HepG2 (cell line): ENCODE measurements at regions not wholly inside any gene's neighbourhood (a gene's known extent, or its start where the extent isn't known, plus 50 kb on each side); places are given as distances from the start of the nearest gene placed in this dataset.

Experiments
- ATAC-seq: fragments of 200-7000 bp; cut with Tn5 transposase; 3 replicates; pipeline ENCODE4 v1.9.1; 2020; ENCODE audit warnings: mild to moderate bottlenecking, moderate library complexity
- BruUV-seq: library from RNA; stranded (reverse); fragments of 400-500 nt; replicated peaks from 2 replicates; lab custom pipeline; 2021; lab: Mats Ljungman, UMichigan
- CTCF ChIA-PET: fragments of 300-600 bp; formaldehyde crosslinking; extraction: SDS; loops from one replicate; lab custom pipeline; 2021; ENCODE audit warnings: low total read pairs, inconsistent platforms, low intra/inter-chr PET ratio; lab: Yijun Ruan, JAX
- POLR2A ChIA-PET: fragments of 350-600 bp; sonication (Branson Sonifier 250); formaldehyde crosslinking; loops from one replicate; lab custom pipeline; 2020; ENCODE audit warnings: antibody characterized with exemption, inconsistent platforms; lab: Yijun Ruan, JAX
- DNase-seq: peaks from one replicate; pipeline ENCODE4 v3.0.0-alpha.2; 2015; ENCODE audit warnings: low spot score
- FAIRE-seq: peaks from 3 replicates; lab custom pipeline; 2011; peaks lifted over from hg19 to GRCh38; lab: Jason Lieb, UNC
- H2AFZ ChIP-seq: one replicate; pipeline ENCODE4 v1.6.1; 2011; ENCODE audit warnings: low read length, inconsistent platforms
- H3K27ac ChIP-seq: fragments of 300-600 bp; 3 replicates; pipeline ENCODE4 v1.8.0; 2011; ENCODE audit warnings: mixed run types, mild to moderate bottlenecking, mixed read lengths, low read length, inconsistent platforms; ENCODE audit not compliant: insufficient read depth; ENCODE audit errors: extremely low read length
- H3K27me3 ChIP-seq, 2 experiments: fragments of 200-600 bp in 1 of 2; 2 replicates in 1 of 2; 3 replicates in 1 of 2; pipeline versions ENCODE4 v1.6.0 to v1.8.0; 2011; ENCODE audit warnings: low read length in 2 of 2, mild to moderate bottlenecking in 2 of 2, moderate library complexity in 2 of 2, inconsistent platforms in 1 of 2; ENCODE audit not compliant: insufficient read depth in 2 of 2, control insufficient read depth in 1 of 2
- H3K36me3 ChIP-seq, 2 experiments: fragments of 200-600 bp in 1 of 2; replicated peaks in 1 of 2; 2 replicates in 1 of 2; 3 replicates in 1 of 2; pipeline versions ENCODE4 v1.5.1 to v1.8.0; 2011; ENCODE audit warnings: low read length in 2 of 2, inconsistent platforms in 1 of 2; ENCODE audit not compliant: insufficient read depth in 2 of 2, control insufficient read depth in 1 of 2
- H3K4me1 ChIP-seq: 2 replicates; pipeline ENCODE4 v1.5.1; 2012; ENCODE audit warnings: low read length, inconsistent platforms; ENCODE audit not compliant: insufficient read depth
- H3K4me2 ChIP-seq: 2 replicates; pipeline ENCODE4 v1.6.0; 2011; ENCODE audit warnings: low read depth, low read length, inconsistent platforms
- H3K4me3 ChIP-seq, 3 experiments: fragments of 200-600 bp in 1 of 3; sonication (generic), shearing (Covaris generic) in 1 of 3; replicated peaks in 1 of 3; 2 replicates each; pipeline ENCODE4 v1.5.1; 2011 to 2016; ENCODE audit warnings: low read length in 3 of 3, inconsistent platforms in 2 of 3, low read depth in 2 of 3, mild to moderate bottlenecking in 2 of 3, control low read depth in 1 of 3, mixed read lengths in 1 of 3; ENCODE audit not compliant: insufficient read depth in 1 of 3
- H3K79me2 ChIP-seq: one replicate; pipeline ENCODE4 v1.6.1; 2011; ENCODE audit warnings: low read length, inconsistent platforms; ENCODE audit not compliant: insufficient read depth
- H3K9ac ChIP-seq: 2 replicates; pipeline ENCODE4 v1.6.0; 2011; ENCODE audit warnings: mild to moderate bottlenecking, low read depth, low read length, inconsistent platforms; ENCODE audit not compliant: insufficient read depth
- H3K9me3 ChIP-seq: 2 replicates; pipeline ENCODE4 v1.5.1; 2012; ENCODE audit warnings: mild to moderate bottlenecking, low read length
- H4K20me1 ChIP-seq: 2 replicates; pipeline ENCODE4 v1.6.0; 2011; ENCODE audit warnings: inconsistent platforms, mild to moderate bottlenecking, low read length, moderate library complexity; ENCODE audit not compliant: insufficient read depth
- CBFB ChIP-seq: sonication (generic); formaldehyde crosslinking; IDR thresholded peaks from 2 replicates; pipeline ENCODE4 v1.4.0; 2020; ENCODE audit warnings: missing genetic modification reagents
- DDIT3 ChIP-seq: sonication (generic); formaldehyde crosslinking; IDR thresholded peaks from 2 replicates; pipeline ENCODE4 v1.4.0; 2020; ENCODE audit warnings: mild to moderate bottlenecking, missing genetic modification reagents
- PAF1 ChIP-seq: IDR thresholded peaks from 2 replicates; pipeline ENCODE4 v1.6.1; 2016; ENCODE audit warnings: missing genetic modification reagents, missing compliant biosample characterization
- SRSF1 ChIP-seq: fragments of 200-400 bp; formaldehyde crosslinking; optimal IDR thresholded peaks from 2 replicates; pipeline ENCODE3; 2017; ENCODE audit warnings: mild to moderate bottlenecking, low read depth, low read length, moderate library complexity
- STAG1 ChIP-seq: sonication (generic); formaldehyde crosslinking; IDR thresholded peaks from 2 replicates; pipeline ENCODE4 v1.4.0; 2020; ENCODE audit warnings: missing genetic modification reagents
- TBL1XR1 ChIP-seq: fragments of 150-350 bp; IDR thresholded peaks from 2 replicates; pipeline ENCODE4 v1.6.1; 2014; ENCODE audit warnings: borderline replicate concordance, low read length; ENCODE audit not compliant: partially characterized antibody
- TMF1 ChIP-seq: sonication (generic); formaldehyde crosslinking; IDR thresholded peaks from 2 replicates; pipeline ENCODE4 v1.8.1; 2022; ENCODE audit warnings: low read depth, missing genetic modification reagents
- ZBTB49 ChIP-seq: sonication (generic); formaldehyde crosslinking; IDR thresholded peaks from 2 replicates; pipeline ENCODE4 v1.4.0; 2020; ENCODE audit warnings: missing genetic modification reagents, borderline replicate concordance
- ZEB1 ChIP-seq: IDR thresholded peaks from 2 replicates; pipeline ENCODE4 v1.6.1; 2012; ENCODE audit warnings: mild to moderate bottlenecking, low read depth, inconsistent platforms; ENCODE audit not compliant: insufficient replicate concordance
- ZHX1 ChIP-seq: sonication (generic); formaldehyde crosslinking; IDR thresholded peaks from 2 replicates; pipeline ENCODE4 v1.8.1; 2022; ENCODE audit warnings: low read depth, mild to moderate bottlenecking, missing genetic modification reagents
- ZNF275 ChIP-seq: sonication (generic); formaldehyde crosslinking; IDR thresholded peaks from 2 replicates; pipeline ENCODE4 v1.8.0; 2022; ENCODE audit warnings: missing genetic modification reagents, mild to moderate bottlenecking, inconsistent platforms, borderline replicate concordance
- ZNF343 ChIP-seq: sonication (generic); formaldehyde crosslinking; IDR thresholded peaks from 2 replicates; pipeline ENCODE4 v1.4.0; 2020; ENCODE audit warnings: mild to moderate bottlenecking, missing genetic modification reagents
- ZNF414 ChIP-seq: sonication (generic); formaldehyde crosslinking; IDR thresholded peaks from 2 replicates; pipeline ENCODE4 v1.5.0; 2020; ENCODE audit warnings: missing genetic modification reagents
- ZNF552 ChIP-seq: sonication (generic); formaldehyde crosslinking; IDR thresholded peaks from 2 replicates; pipeline ENCODE4 v1.9.0; 2022; ENCODE audit warnings: missing genetic modification reagents, mild to moderate bottlenecking, borderline replicate concordance
- WGBS: methylation state at CpG from one replicate; pipeline ENCODE4 v1.1.6; 2017; ENCODE audit warnings: low lambda C conversion rate; 5-methylcytosine and 5-hydroxymethylcytosine counted together
- in situ Hi-C: cut with HindIII; loops from 2 replicates; pipeline ENCODE4 v1.10.0; 2017; ENCODE audit warnings: low pct_unique_long_range_greater_than_20kb; ENCODE audit not compliant: extremely low pct_ligation_motif_present
- intact Hi-C: fragments of 100-400 bp; cut with micrococcal nuclease; formaldehyde crosslinking; loops from one replicate; pipeline ENCODE4 v1.10.0; 2022; ENCODE audit not compliant: unreplicated experiment

GRCh38 chr5:3341446-3342240, 254.0 kb upstream of the IRX1 start:
- ChIA-PET POLR2A (no interaction called here), CTCF (no interaction called here)
- Histone ChIP-seq H3K4me1 (no peaks in the 10 kb centered on the region), H3K9me3 (no peaks in the 10 kb centered on the region), H3K4me3 (no peak overlapping the region), H4K20me1 (no peaks in the 10 kb centered on the region), H3K4me2 (no peak overlapping the region), H3K27me3 (peaks cover 1 to 19% of the 10 kb centered on the region in 2 experiments; a peak in 2 of 5 replicates), H3K9ac (no peak overlapping the region), H3K79me2 (no peaks in the 10 kb centered on the region), H3K27ac (no peak overlapping the region), H2AFZ (no peak overlapping the region), H3K36me3 (no peaks in the 10 kb centered on the region)
- intact Hi-C loops, result no loop called here
- ATAC-seq (no peak), FAIRE-seq (no peak), DNase-seq (no peak)
- 20% methylated on average over 8 of the region's 15 CpGs for WGBS
- in situ Hi-C loops, result no loop called here
- BruUV-seq, result no TSS peak
- TF ChIP-seq PAF1 (CRISPR knock-in tag), result no peak
- TF ChIP-seq STAG1 (CRISPR knock-in tag), result no peak
- TF ChIP-seq ZEB1, result no peak
- TF ChIP-seq ZBTB49, result no peak
- TF ChIP-seq SRSF1, result no peak
- no peak for TF ChIP-seq TBL1XR1
- TF ChIP-seq ZNF414 (CRISPR knock-in tag), result no peak
- no peak for TF ChIP-seq ZNF343
- TF ChIP-seq DDIT3, result no peak
- no peak for TF ChIP-seq ZNF552 (CRISPR knock-in tag)
- TF ChIP-seq ZNF275 (CRISPR knock-in tag), result no peak
- TF ChIP-seq CBFB (CRISPR knock-in tag), result no peak
- no peak for TF ChIP-seq ZHX1 (CRISPR knock-in tag)
- no peak for TF ChIP-seq TMF1 (CRISPR knock-in tag)
